B cell (primary cell): ENCODE measurements at regions not wholly inside any gene's neighbourhood (a gene's known extent, or its start where the extent isn't known, plus 50 kb on each side); places are given as distances from the start of the nearest gene placed in this dataset.

ENCODE experiments used
- ATAC-seq: fragments of 200-7000 bp; cut with Tn5 transposase; one replicate; pipeline ENCODE4 v1.10.0; 2021; ENCODE audit warnings: low read depth, mild to moderate bottlenecking, moderate number of reproducible peaks, moderate library complexity
- CTCF ChIA-PET: fragments of 350-600 bp; sonication (Branson Sonifier 250); formaldehyde crosslinking; loops from one replicate; lab custom pipeline; 2021; ENCODE audit warnings: antibody characterized with exemption, inconsistent platforms; lab: Charles Lee
- POLR2A ChIA-PET: fragments of 350-600 bp; sonication (Branson Sonifier 250); formaldehyde crosslinking; loops from one replicate; lab custom pipeline; 2021; ENCODE audit warnings: antibody characterized with exemption; lab: Charles Lee
- DNase-seq: peaks from one replicate; pipeline ENCODE4 v3.0.0; 2013
- H2AFZ ChIP-seq: 2 replicates; pipeline ENCODE4 v1.6.1; 2012; ENCODE audit warnings: mild to moderate bottlenecking, low read depth, low read length; ENCODE audit not compliant: insufficient read depth, poor library complexity, severe bottlenecking
- H3K27ac ChIP-seq, 2 donors: 1 replicate in 1 of 2; 2 replicates in 1 of 2; pipeline ENCODE4 v1.5.1; 2012 to 2013; ENCODE audit warnings: low read length in 2 of 2, mild to moderate bottlenecking in 2 of 2, moderate library complexity in 1 of 2
- H3K27me3 ChIP-seq, 4 experiments: fragments of 200-600 bp in 1 of 4; sonication (generic) in 1 of 4; replicated peaks in 1 of 4; 1 replicate in 2 of 4; 2 replicates in 2 of 4; pipeline versions ENCODE4 v1.6.1 to v1.7.0; 2013 to 2016; ENCODE audit warnings: low read length in 3 of 4, mild to moderate bottlenecking in 2 of 4, mixed read lengths in 1 of 4, moderate library complexity in 1 of 4; ENCODE audit not compliant: insufficient read depth in 4 of 4, control insufficient read depth in 3 of 4; ENCODE audit errors: control extremely low read depth in 1 of 4
- H3K36me3 ChIP-seq, 2 experiments: replicated peaks in 1 of 2; 1 replicate in 1 of 2; 2 replicates in 1 of 2; pipeline versions ENCODE4 v1.6.1 to v1.7.1; 2013; ENCODE audit warnings: low read length in 1 of 2; ENCODE audit not compliant: insufficient read depth in 2 of 2, control insufficient read depth in 1 of 2; ENCODE audit errors: control extremely low read depth in 1 of 2, extremely low read depth in 1 of 2
- H3K4me1 ChIP-seq, 2 donors: fragments of 200-600 bp in 1 of 2; sonication (generic) in 1 of 2; 1 replicate in 1 of 2; 2 replicates in 1 of 2; pipeline versions ENCODE4 v1.5.1 to v1.6.1; 2013 to 2017; ENCODE audit warnings: low read length in 2 of 2; ENCODE audit not compliant: control insufficient read depth in 2 of 2, insufficient read depth in 2 of 2
- H3K4me2 ChIP-seq: replicated peaks from 2 replicates; pipeline ENCODE3; 2012; ENCODE audit warnings: mild to moderate bottlenecking, low read depth, low read length; ENCODE audit not compliant: poor library complexity, severe bottlenecking
- H3K4me3 ChIP-seq, 5 experiments: fragments of 200-600 bp in 1 of 5; sonication (generic) in 1 of 5; 1 replicate in 3 of 5; 2 replicates in 2 of 5; pipeline versions ENCODE4 v1.5.1 to v1.7.0; 2011 to 2016; ENCODE audit warnings: low read length in 4 of 5, mild to moderate bottlenecking in 4 of 5, low read depth in 2 of 5, control low read depth in 1 of 5, moderate library complexity in 1 of 5; ENCODE audit not compliant: insufficient read depth in 1 of 5; ENCODE audit errors: control extremely low read depth in 1 of 5, extremely low read depth in 1 of 5
- H3K79me2 ChIP-seq: fragments of 200-600 bp; sonication (generic); one replicate; pipeline ENCODE4 v1.6.0; 2016; ENCODE audit warnings: low read length; ENCODE audit not compliant: control insufficient read depth, insufficient read depth
- H3K9ac ChIP-seq: fragments of 200-600 bp; sonication (generic); 2 replicates; pipeline ENCODE4 v1.6.1; 2017; ENCODE audit warnings: mild to moderate bottlenecking, low read length, moderate library complexity
- H3K9me3 ChIP-seq, 3 donors: one replicate each; pipeline versions ENCODE4 v1.6.1 to v1.7.1; 2013; ENCODE audit warnings: low read length in 2 of 3; ENCODE audit not compliant: control insufficient read depth in 2 of 3, insufficient read depth in 1 of 3; ENCODE audit errors: control extremely low read depth in 1 of 3
- H4K20me1 ChIP-seq: 2 replicates; pipeline ENCODE4 v1.6.0; 2012; ENCODE audit warnings: mild to moderate bottlenecking, low read length; ENCODE audit not compliant: insufficient read depth, control insufficient read depth, poor library complexity, severe bottlenecking
- H3K27ac Mint-ChIP-seq: one replicate; pipeline ENCODE4 v1.8.0; 2021; ENCODE audit warnings: mixed read lengths
- H3K27me3 Mint-ChIP-seq: one replicate; pipeline ENCODE4 v1.8.0; 2021; ENCODE audit warnings: mixed read lengths
- H3K4me1 Mint-ChIP-seq: one replicate; pipeline ENCODE4 v1.8.0; 2021; ENCODE audit warnings: mixed read lengths
- H3K4me3 Mint-ChIP-seq: one replicate; pipeline ENCODE4 v1.8.0; 2021; ENCODE audit warnings: mixed read lengths
- H3K9me3 Mint-ChIP-seq: one replicate; pipeline ENCODE4 v1.8.0; 2022; ENCODE audit warnings: mixed read lengths; ENCODE audit not compliant: insufficient read depth
- CTCF ChIP-seq: fragments of 200-600 bp; IDR thresholded peaks from one replicate; pipeline ENCODE4 v1.8.0; 2022; ENCODE audit warnings: antibody characterized with exemption, mild to moderate bottlenecking
- EZH2 ChIP-seq: IDR thresholded peaks from 2 replicates; pipeline ENCODE4 v1.6.1; 2012; ENCODE audit warnings: borderline replicate concordance, low read depth, mild to moderate bottlenecking, moderate library complexity, low read length; ENCODE audit not compliant: insufficient read depth, poor library complexity, severe bottlenecking
- WGBS: methylation state at CpG from one replicate; pipeline ENCODE4 v1.1.5; 2013; ENCODE audit warnings: missing lambda C conversion rate; ENCODE audit not compliant: insufficient coverage; 5-methylcytosine and 5-hydroxymethylcytosine counted together
- intact Hi-C: fragments of 100-400 bp; cut with micrococcal nuclease; formaldehyde crosslinking; loops from one replicate; pipeline ENCODE4 v1.10.0; 2022

DNA sequence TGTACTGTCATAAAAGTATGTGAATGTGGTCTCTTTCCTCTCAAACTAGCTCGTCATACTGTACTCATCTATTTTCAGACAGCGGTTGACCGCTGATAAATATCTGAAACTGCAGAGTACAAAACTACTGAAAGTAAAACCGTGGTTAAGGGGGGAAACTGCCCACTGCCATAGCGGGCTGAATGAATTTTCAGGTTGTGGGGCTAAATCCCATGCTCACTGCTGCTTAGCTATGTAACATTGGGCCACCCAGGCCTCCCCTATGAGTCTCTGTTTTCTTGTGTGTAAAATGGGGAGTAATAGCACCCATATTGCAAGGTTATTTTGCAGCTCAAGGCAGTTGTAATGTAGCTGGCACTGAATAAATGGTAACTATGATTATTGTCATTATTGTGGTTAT, 82.3 kb downstream of the MSX2 start:
- no peak for DNase-seq
- Histone ChIP-seq H3K9ac (no peak overlapping the region), H3K27ac (no peak overlapping the region), H3K36me3 (no peaks in the 10 kb centered on the region), H3K79me2 (no peaks in the 10 kb centered on the region), H4K20me1 (no peaks in the 10 kb centered on the region), H3K27me3 (no peaks in the 10 kb centered on the region), H3K4me1 (no peaks in the 10 kb centered on the region), H2AFZ (no peak overlapping the region), H3K9me3 (peaks cover 0 to 20% (median 0%) of the 10 kb centered on the region in 3 donors), H3K4me2 (no peak overlapping the region), H3K4me3 (no peak overlapping the region)
- WGBS, result 77% methylated on average over 2 of the region's 5 CpGs
- Mint-ChIP-seq H3K27ac (no peak overlapping the region), H3K9me3 (no peaks in the 10 kb centered on the region), H3K4me3 (no peak overlapping the region), H3K4me1 (no peaks in the 10 kb centered on the region), H3K27me3 (no peaks in the 10 kb centered on the region)
- ChIA-PET CTCF (no interaction called here), POLR2A (no interaction called here)
- no peak for ATAC-seq
- TF ChIP-seq CTCF, result no peak
- no peak for TF ChIP-seq EZH2
- intact Hi-C loops, result no loop called here

DNA sequence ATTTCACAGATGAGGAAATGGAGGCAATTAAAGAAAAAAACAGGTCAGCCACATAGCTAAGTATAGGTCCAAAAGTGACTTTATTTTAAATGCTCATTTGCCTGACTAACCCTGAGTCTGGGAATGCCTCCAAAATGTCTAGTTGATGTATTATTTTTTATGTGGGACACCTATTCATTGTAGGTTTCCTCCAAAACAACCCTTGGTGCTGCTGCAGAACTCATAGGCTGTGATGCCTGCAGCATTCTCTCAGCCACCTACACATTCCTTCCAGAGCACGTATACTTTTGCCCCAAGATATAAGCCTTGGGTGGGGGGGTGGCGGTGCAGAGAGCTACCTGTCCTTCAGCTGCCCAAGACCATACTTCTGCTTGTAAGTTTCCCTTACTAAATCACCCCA, 77.4 kb downstream of the MSX2 start:
- ChIA-PET CTCF (no interaction called here), POLR2A (no interaction called here)
- Mint-ChIP-seq H3K4me1 (no peaks in the 10 kb centered on the region), H3K4me3 (no peak overlapping the region), H3K27me3 (peaks cover 10% of the 10 kb centered on the region), H3K27ac (no peak overlapping the region), H3K9me3 (no peaks in the 10 kb centered on the region)
- Histone ChIP-seq H2AFZ (no peak overlapping the region), H3K36me3 (no peaks in the 10 kb centered on the region), H3K4me2 (no peak overlapping the region), H3K9ac (no peak overlapping the region), H3K27me3 (no peaks in the 10 kb centered on the region), H3K79me2 (no peaks in the 10 kb centered on the region), H3K4me3 (no peak overlapping the region), H3K4me1 (no peaks in the 10 kb centered on the region), H3K9me3 (peaks cover 0 to 23% (median 0%) of the 10 kb centered on the region in 3 donors), H4K20me1 (no peaks in the 10 kb centered on the region), H3K27ac (no peak overlapping the region)
- WGBS, result no CpG with 5 or more reads among the region's 2 CpGs
- intact Hi-C loops, result no loop called here
- TF ChIP-seq CTCF (no peak), EZH2 (no peak)
- DNase-seq (no peak), ATAC-seq (no peak)
